PC-3 (cell line): ENCODE measurements at regions not wholly inside any gene's neighbourhood (a gene's known extent, or its start where the extent isn't known, plus 50 kb on each side); places are given as distances from the start of the nearest gene placed in this dataset.

Experiments used
- ATAC-seq: fragments of 200-7000 bp; cut with Tn5 transposase; 2 replicates; pipeline ENCODE4 v1.9.1; 2020; ENCODE audit warnings: mild to moderate bottlenecking, moderate library complexity
- BruUV-seq: library from RNA; stranded (reverse); fragments of 400-500 nt; replicated peaks from 2 replicates; lab custom pipeline; 2021; lab: Mats Ljungman, UMichigan
- CTCF ChIA-PET: fragments of 300-600 bp; sonication (Branson Sonifier 250); formaldehyde crosslinking; loops from one replicate; lab custom pipeline; 2022; ENCODE audit warnings: antibody characterized with exemption; lab: Charles Lee
- POLR2A ChIA-PET: fragments of 300-600 bp; sonication (Branson Sonifier 250); formaldehyde crosslinking; loops from one replicate; lab custom pipeline; 2022; ENCODE audit warnings: antibody characterized with exemption; ENCODE audit not compliant: unreplicated experiment; lab: Charles Lee
- DNase-seq: peaks from one replicate; pipeline ENCODE4 v3.0.0-alpha.2; 2015
- H2AFZ ChIP-seq: fragments of 300-600 bp; sonication (generic); 2 replicates; pipeline ENCODE4 v1.6.0; 2016; ENCODE audit warnings: antibody characterized with exemption, low read length
- H3F3A ChIP-seq: fragments of 300-600 bp; sonication (generic); one replicate; pipeline ENCODE4 v1.6.0; 2017; ENCODE audit warnings: antibody characterized with exemption, low read length, control low read depth, mild to moderate bottlenecking; ENCODE audit not compliant: unreplicated experiment
- H3K27ac ChIP-seq: fragments of 300-600 bp; sonication (generic); 2 replicates; pipeline ENCODE4 v1.5.1; 2016; ENCODE audit warnings: mild to moderate bottlenecking, low read length
- H3K27me3 ChIP-seq: fragments of 300-600 bp; sonication (generic); 2 replicates; pipeline ENCODE4 v1.6.1; 2016; ENCODE audit warnings: low read length, mixed read lengths
- H3K36me3 ChIP-seq: fragments of 300-600 bp; sonication (generic); 2 replicates; pipeline ENCODE4 v1.6.1; 2016; ENCODE audit warnings: low read depth, mixed run types, low read length, mixed read lengths
- H3K4me1 ChIP-seq: fragments of 300-600 bp; sonication (generic); 2 replicates; pipeline ENCODE4 v1.5.1; 2016; ENCODE audit warnings: low read length; ENCODE audit not compliant: insufficient read depth
- H3K4me2 ChIP-seq: fragments of 300-600 bp; sonication (generic); 2 replicates; pipeline ENCODE4 v1.6.0; 2016; ENCODE audit warnings: low read length
- H3K4me3 ChIP-seq: fragments of 300-600 bp; sonication (generic); 2 replicates; pipeline ENCODE4 v1.5.1; 2016; ENCODE audit warnings: mild to moderate bottlenecking, low read length, mixed read lengths
- H3K79me2 ChIP-seq: fragments of 300-600 bp; sonication (generic); 2 replicates; pipeline ENCODE4 v1.6.1; 2017; ENCODE audit warnings: low read length, mixed read lengths
- H3K9ac ChIP-seq: fragments of 300-600 bp; sonication (generic); 2 replicates; pipeline ENCODE4 v1.6.0; 2016; ENCODE audit warnings: mild to moderate bottlenecking, low read length
- H3K9me2 ChIP-seq: fragments of 300-600 bp; sonication (generic); replicated peaks from 2 replicates; pipeline ENCODE4 v1.6.1; 2016; ENCODE audit warnings: mixed run types, low read length, mixed read lengths
- H3K9me3 ChIP-seq: fragments of 300-600 bp; sonication (generic); 2 replicates; pipeline ENCODE4 v1.6.1; 2016; ENCODE audit warnings: low read length, mixed read lengths
- H4K20me1 ChIP-seq: fragments of 300-600 bp; sonication (generic); 2 replicates; pipeline ENCODE4 v1.6.1; 2016; ENCODE audit warnings: low read length, mixed read lengths
- EZH2 ChIP-seq: fragments of 300-600 bp; sonication (generic); IDR thresholded peaks from one replicate; pipeline ENCODE4 v1.6.1; 2017; ENCODE audit warnings: antibody characterized with exemption, mild to moderate bottlenecking, low read length; ENCODE audit not compliant: unreplicated experiment
- EZH2phosphoT487 ChIP-seq: fragments of 300-600 bp; sonication (generic); IDR thresholded peaks from 2 replicates; pipeline ENCODE4 v1.6.1; 2018; ENCODE audit warnings: mild to moderate bottlenecking, antibody characterized with exemption, low read length, borderline replicate concordance
- intact Hi-C: fragments of 100-400 bp; cut with micrococcal nuclease; formaldehyde crosslinking; loops from 2 replicates; pipeline ENCODE4 v1.9.0; 2023
- TF ChIP-seq, protein P1 (sequence below): fragments of 300-600 bp; sonication (generic); conservative IDR thresholded peaks from 2 replicates; pipeline ENCODE4 v1.5.1; 2017; ENCODE audit warnings: antibody characterized with exemption, low read depth, mild to moderate bottlenecking, low read length

DNA sequence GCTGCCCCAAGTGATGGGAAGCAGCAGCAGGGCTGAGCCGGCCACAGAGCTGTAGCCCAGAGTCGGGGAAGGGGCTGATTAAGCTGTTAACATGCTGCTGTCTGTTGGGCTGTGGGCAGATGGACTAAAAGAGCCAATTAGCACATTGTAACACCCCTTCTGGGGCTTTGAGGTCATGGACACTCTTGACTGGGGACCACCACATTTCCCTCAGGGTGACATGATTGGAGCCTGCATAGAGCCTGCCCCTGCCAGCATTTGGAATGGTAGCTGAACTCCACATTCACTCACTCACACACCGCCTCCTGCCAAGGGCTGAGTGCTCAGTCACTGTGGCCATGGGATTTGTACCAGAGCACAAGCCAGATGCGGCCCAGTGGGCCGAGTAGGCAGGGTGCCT, 646.9 kb downstream of the FAT4 start:
- POLR2A ChIA-PET: no interaction called here
- no peaks in the 10 kb centered on the region for H3K36me3 ChIP-seq
- TF ChIP-seq EZH2phosphoT487: no peak
- TF ChIP-seq, protein P1, sequence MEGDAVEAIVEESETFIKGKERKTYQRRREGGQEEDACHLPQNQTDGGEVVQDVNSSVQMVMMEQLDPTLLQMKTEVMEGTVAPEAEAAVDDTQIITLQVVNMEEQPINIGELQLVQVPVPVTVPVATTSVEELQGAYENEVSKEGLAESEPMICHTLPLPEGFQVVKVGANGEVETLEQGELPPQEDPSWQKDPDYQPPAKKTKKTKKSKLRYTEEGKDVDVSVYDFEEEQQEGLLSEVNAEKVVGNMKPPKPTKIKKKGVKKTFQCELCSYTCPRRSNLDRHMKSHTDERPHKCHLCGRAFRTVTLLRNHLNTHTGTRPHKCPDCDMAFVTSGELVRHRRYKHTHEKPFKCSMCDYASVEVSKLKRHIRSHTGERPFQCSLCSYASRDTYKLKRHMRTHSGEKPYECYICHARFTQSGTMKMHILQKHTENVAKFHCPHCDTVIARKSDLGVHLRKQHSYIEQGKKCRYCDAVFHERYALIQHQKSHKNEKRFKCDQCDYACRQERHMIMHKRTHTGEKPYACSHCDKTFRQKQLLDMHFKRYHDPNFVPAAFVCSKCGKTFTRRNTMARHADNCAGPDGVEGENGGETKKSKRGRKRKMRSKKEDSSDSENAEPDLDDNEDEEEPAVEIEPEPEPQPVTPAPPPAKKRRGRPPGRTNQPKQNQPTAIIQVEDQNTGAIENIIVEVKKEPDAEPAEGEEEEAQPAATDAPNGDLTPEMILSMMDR: no peak
- no peak for TF ChIP-seq EZH2

DNA sequence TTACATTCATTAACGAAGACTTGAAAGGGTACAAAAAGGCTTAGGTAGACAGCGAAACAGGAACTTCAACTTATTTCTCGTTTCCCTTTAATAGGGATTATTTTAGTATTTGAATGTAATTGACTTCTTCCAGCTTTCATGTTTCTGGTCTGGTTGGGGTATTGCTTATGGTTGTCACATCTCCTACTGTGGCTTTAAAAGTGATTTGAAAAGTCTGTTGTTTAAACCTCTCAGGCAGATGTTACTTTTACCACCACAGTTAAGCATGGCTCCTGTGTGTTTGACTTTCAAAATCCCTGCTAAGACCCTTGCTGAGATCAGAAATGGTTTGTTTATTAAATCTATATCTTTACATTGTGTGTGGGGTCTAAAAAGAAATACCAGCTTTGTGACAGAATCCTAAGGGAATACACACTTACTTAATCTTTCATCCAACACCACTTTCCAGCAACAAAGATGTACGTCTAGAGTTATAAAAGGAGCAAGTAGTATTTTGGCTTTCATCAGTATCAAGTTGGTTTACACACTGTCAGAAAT, 661.2 kb downstream of the FAT4 start:
- ChIA-PET POLR2A (no interaction called here), CTCF (no interaction called here)
- no peak for TF ChIP-seq EZH2
- TF ChIP-seq EZH2phosphoT487: no peak
- TF ChIP-seq, protein P1: no peak
- Histone ChIP-seq H3K4me1 (no peaks in the 10 kb centered on the region), H3K27me3 (no peaks in the 10 kb centered on the region), H3K9ac (no peak overlapping the region), H3K9me3 (no peaks in the 10 kb centered on the region), H4K20me1 (no peaks in the 10 kb centered on the region), H2AFZ (no peak overlapping the region), H3K9me2 (no peaks in the 10 kb centered on the region), H3K4me3 (no peak overlapping the region), H3K36me3 (no peaks in the 10 kb centered on the region), H3K4me2 (no peak overlapping the region), H3K27ac (no peak overlapping the region), H3F3A (no peaks in the 10 kb centered on the region), H3K79me2 (no peaks in the 10 kb centered on the region)
- ATAC-seq (no peak), DNase-seq (no peak)
- no TSS peak for BruUV-seq
- intact Hi-C loops: loop anchor here (5.0 kb wide), 1 partner anchor 214 kb away; no protein-coding TSS in a partner anchor

More for the DNA sequence above, 646.9 kb downstream of the FAT4 start:
- Histone ChIP-seq H3K79me2 (no peaks in the 10 kb centered on the region), H2AFZ (no peak overlapping the region), H3K9me2 (no peaks in the 10 kb centered on the region), H3K4me1 (no peaks in the 10 kb centered on the region), H3K9me3 (no peaks in the 10 kb centered on the region), H4K20me1 (no peaks in the 10 kb centered on the region), H3K4me2 (no peak overlapping the region), H3K4me3 (no peak overlapping the region), H3K27me3 (no peaks in the 10 kb centered on the region), H3F3A (no peaks in the 10 kb centered on the region), H3K9ac (no peak overlapping the region), H3K27ac (no peak overlapping the region)
- CTCF ChIA-PET: interaction anchor here (0.5 kb wide), 1 partner anchor 175 kb away, joined by 9 read pairs; no protein-coding TSS in a partner anchor
- DNase-seq: no peak
- no peak for ATAC-seq
- no TSS peak for BruUV-seq
- intact Hi-C loops: no loop called here

DNA sequence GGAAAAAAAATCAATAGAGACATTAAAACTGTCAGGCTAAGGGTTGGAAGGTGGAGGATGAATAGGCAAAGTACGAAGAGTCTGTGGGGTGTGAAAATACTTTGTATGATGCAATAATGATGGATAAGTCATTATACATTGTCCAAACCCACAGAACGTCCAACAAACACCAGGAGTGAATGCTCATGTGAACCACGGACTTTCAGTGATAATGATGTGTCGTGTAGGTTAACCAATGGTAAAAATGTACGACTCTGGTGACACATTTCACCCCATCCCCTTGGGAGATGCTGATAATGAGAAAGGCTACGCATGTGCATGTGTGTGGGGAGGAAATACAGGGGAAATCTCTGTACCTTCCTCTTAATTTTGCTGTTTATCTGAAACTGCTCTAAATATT, 665.2 kb downstream of the FAT4 start:
- no peak overlapping the region for H2AFZ ChIP-seq
- ChIA-PET CTCF (no interaction called here), POLR2A (no interaction called here)
- no peak overlapping the region for H3K4me3 ChIP-seq
- no peaks in the 10 kb centered on the region for H3K79me2 ChIP-seq
- no TSS peak for BruUV-seq
- H3F3A ChIP-seq: no peaks in the 10 kb centered on the region
- H3K9ac ChIP-seq: no peak overlapping the region
- H3K9me3 ChIP-seq: no peaks in the 10 kb centered on the region
- intact Hi-C loops: loop anchor here (5.0 kb wide), 1 partner anchor 218 kb away; no protein-coding TSS in a partner anchor
- no peak overlapping the region for H3K4me2 ChIP-seq
- H3K27ac ChIP-seq: no peak overlapping the region
- H3K9me2 ChIP-seq: no peaks in the 10 kb centered on the region
- ATAC-seq (no peak), DNase-seq (no peak)
- no peaks in the 10 kb centered on the region for H3K27me3 ChIP-seq
- TF ChIP-seq EZH2phosphoT487 (no peak), EZH2 (no peak)
- TF ChIP-seq, protein P1: no peak
- H3K4me1 ChIP-seq: no peaks in the 10 kb centered on the region
- no peaks in the 10 kb centered on the region for H4K20me1 ChIP-seq
- H3K36me3 ChIP-seq: no peaks in the 10 kb centered on the region
